Midbrain (tissue), 1 donor: ENCODE measurements at regions not wholly inside any gene's neighbourhood (a gene's known extent, or its start where the extent isn't known, plus 50 kb on each side); places are given as distances from the start of the nearest gene placed in this dataset.
A peak's percentile ranks its signal among the peaks of the same experiment; 100 is the strongest.

Source experiments
- DNase-seq: peaks from one replicate; lab custom pipeline; 2025; lab: John Stamatoyannopoulos, UW

DNA sequence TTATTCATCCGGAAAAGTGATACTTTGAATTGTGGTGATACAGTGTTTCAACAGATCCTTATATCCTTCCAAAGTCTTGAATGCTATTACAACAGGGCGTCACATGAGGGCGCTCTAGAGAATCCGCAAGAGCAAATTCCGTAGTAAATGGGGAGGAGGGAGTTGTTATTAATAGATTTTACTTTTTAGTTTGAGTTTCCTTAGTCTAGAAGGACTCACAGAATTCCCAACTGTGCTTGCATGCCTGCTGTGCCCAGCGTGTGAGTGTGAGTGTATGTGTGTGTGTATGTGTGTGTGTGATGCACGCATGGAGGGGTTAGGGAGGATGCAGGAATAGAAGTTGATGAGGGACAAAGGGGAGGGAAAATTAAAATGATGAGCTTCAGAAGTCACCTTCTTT is 375.3 kb downstream of the C12orf75 start:
- DNase-seq = peak; percentile 63

DNA sequence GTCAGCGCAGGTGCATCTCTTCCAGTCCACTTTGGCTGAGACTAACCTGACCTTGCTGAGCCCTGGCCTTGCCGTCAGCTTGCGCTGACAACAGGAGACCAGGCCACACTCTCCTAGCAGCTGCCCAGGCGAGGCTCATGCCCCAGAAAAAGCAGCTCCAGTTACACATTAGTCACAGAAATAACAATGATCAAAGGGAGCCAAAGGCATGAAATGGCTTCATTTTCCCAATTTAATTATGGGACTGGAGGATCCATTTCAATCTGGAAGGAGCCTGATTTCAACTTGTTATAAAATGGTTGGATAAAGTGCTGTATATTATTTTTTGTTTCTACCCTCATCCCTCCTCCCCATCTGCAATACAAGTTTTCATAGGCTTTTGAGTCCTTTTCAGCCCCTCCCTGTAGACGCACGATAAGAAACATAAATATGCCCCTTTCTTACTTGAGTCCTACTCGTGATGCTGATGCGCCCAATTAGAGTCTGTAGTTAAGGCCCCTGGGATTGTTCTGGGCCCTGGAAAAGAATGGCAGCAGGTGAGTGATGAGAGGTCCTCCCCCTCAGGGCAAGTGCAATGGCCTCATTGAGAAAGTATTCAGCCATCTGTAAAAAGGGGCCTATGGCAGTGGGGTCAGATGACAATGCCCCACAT is 376.0 kb downstream of the C12orf75 start:
- DNase-seq = no peak

DNA sequence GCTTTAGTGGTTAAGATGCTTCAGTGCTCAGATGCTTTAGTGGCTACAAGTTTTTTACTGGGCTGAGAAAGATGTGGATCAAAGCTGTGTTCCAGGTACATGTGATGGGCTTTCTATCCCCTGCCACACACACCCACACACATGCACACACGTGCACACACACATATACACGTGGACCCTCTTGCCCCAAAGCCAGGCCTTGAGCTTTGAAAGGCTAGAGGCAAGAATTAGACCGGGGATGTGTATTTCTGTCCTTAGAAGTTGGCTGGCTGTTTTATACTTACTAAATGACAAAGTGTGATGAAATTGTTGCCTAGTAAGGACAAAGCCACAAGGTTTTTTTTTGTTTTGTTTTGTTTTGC is 376.5 kb downstream of the C12orf75 start:
- no peak for DNase-seq

DNA sequence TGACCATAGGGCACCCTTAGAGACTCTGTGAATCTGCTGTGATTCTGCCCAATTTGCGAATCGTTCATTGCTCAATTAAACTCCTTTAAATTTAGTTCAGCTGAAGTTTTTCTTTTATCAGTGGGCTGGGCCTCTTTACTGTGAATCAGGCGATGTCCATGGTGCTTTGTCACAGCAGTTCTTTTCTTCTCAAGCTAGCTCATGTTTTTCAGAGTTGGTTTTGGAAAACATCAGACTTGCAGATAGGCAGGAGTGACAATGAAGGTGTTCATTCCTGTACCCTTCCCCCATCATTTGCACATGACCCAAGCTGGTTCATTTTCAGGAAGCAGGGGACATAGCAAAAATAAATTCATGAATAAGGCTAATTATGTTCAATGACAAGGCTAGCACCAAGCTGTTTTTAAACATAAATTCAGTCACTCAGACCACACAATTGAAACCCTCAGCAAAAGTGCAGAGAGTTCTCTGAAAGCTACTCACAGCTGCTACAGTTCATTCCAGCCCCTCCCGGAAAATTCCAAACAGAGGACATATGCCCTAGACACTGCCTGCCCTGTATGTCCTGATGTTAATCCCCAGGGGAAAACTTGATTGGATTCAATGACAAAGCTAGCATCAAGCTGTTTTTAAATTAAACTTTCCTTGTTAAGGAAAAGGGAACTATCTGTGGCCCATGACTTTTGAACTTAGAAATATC is 383.3 kb downstream of the C12orf75 start:
- no peak for DNase-seq

DNA sequence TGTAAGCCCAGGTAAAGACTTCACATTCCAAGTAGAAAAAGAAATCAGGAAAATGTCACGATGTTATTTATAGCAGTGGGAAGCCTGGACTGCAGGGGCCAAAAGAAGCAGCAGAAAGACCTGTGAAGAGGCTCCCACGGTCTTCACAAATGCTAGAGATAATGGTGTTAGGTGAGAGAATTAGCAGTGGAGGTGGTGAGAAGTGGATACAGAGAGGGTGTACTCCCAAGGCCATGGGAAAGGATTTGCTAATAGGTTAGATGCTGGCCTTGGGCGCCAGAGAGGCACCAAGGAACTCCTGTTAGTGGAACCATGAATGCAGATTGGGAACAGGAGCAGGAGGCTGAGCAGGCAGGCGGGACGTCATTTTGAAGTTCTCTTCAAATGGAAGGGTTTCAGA is 386.1 kb downstream of the C12orf75 start:
- no peak for DNase-seq

DNA sequence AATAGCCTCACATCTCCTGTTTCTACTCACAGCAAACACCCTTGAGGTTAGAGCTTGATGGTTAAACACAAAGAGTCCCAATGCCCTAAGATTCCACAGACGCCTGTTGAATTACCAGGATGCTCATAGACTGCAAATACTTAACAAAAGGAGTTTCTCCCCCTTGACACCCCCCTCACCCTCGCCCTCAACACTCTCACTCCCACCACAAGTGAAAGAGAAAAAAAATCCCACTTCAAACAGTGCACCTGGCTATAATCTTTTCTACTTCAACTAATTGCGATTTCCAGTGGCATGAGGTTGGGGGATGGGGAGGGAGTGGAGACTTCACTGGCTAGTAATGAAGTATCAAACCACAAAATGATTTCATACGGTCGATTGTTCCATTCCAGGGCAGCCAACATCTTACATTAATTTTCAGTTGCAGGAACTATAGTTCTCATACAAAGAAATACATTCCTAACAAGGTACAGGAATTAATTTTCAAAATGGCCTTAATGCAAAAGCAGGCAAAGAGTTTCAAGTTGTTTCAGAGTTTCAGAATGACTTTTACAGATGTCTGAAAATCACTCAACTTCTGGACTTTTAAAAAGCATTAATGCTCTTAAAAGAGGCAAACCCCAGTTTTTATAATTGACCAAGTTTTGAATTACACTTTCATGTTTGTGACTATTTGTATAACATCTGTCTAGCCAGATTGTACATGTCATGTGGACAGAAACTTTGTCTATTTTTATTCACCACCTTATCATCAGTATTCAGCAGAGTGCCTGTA is 390.7 kb downstream of the C12orf75 start:
- no peak for DNase-seq

DNA sequence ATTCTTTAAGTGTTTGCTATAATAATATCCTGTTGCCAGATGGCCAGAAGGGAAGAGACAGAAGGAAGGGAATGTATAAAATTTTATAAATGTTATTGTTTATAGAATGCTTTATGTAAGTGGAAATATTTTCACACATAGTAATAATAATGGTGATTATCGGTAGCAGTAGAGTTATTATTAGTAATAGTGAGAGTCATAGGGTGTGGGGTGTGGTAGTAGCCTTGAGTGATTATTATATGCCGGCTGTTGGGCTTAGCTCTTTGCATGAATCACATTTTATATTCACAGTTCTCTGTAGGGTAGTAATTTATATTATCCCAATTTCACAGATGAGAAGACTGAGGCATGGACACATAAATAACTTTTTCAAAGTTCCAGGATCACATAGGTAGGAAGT is 391.4 kb downstream of the C12orf75 start:
- DNase-seq = no peak

DNA sequence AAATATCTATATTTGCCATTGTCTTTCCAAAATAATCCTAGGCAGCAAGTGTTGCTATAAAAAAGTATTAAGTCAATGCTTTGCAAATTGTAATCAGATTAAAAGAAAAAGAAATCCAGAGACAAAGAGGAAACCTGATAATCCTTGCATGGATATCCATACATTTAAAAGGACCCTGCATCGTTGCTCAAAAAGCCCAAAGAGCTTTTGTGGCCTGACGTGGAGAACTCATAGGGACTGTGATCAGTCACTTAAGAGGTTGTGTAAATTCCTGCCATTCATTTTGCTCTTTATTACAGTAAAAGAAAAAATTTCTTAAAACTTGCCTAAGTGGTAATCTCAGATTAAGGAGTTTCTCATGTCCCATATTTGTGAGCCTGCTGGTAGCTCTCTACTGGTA is 392.6 kb downstream of the C12orf75 start:
- no peak for DNase-seq

DNA sequence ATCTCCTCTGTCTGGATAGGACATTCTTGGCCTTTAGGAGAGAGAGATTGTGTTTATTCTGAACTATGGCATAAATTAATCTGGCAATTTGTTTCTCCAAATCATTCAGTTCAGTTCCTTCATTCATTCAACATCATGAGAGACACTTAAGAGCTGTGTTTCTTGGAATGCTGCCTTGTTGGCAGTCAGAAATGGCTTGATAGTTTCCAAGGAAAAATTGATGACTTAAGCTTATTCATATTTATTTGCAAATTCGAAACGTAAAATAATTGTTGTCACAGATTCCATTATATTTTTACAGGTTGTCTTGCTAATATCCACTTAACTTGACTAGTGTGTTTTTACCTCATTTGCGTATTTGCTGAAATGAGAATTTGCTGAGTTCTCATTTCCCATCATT is 393.0 kb downstream of the C12orf75 start:
- DNase-seq = no peak

DNA sequence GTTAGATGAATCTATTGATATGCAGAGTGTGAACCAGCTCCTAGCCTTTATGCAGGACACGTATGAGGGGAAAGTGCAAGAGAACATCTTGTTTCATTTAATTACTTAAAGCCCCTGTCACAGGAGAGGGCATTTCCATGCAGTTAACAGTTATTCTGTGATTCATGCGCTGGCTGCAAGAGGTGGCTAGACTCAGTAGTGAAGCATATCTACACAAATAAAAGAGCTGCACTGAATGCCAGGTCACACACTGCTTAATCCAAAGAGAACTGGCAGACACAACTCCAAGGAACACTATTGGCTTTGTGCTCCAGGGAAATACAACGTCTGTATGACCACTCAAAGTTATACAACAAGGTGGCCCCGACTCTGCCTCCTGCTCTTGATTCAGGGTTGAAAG is 394.1 kb downstream of the C12orf75 start:
- peak; percentile 74 for DNase-seq

DNA sequence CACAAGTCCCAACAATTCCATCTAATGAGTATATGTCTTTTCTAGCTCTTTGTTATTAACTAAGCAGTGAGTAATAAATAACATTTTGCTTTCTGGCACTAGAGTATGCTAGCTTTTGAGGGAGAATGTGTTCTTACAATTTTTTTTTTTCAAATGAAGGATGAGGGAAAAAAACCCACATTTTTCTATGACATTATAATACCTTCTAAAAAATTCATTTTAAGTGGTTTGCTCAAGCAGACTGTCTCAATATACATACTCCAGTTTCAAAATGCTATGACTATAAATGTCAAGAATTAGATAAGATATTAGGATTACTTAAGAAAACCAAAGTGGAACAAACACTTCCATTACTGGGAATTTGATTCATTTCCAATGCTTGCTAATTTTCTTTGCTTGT is 394.6 kb downstream of the C12orf75 start:
- no peak for DNase-seq

DNA sequence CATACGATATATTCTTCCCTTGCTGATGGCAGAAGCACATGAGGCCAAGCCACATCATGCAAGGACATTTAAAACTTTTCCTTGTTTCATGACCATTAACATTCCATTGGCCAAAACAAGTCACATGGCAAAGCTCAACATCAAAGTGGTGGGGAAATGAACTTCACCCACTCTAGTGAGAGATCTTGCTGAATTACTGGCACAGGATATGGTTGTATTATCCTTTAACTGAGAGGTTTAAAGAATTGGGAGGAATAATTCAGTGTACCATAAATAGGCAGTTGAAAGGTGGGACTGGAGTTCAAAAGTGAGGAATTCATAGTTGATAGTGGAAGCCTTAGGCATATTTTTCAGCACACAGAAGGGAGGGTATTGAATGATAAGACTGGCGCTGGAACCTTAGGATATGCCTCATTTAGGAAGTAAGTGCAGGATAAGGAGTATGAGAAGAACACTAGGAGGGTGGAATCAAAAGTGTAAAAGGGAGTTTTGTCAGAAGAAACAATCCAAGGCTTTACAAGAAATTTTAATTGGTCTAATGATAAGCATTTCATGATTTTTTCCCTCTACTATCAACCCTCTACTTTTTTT is 398.8 kb downstream of the C12orf75 start:
- DNase-seq = no peak

DNA sequence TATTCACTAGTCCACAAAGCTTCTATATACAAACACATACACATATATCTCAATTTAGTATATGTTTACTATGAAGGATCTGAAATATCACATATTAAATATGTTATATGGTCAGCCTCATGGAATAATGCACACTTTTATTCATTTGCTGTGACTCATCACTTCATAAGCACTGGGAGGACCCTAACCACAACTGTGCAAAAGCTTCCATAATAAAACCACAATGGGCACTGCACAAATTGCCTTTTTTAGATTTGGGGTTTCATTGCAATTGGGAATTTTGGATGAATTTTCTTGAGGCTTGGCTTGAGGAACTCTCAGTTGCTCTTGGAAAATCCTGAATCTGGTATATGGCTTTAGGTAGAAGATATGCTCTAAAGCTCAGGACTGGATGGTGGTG is 399.4 kb downstream of the C12orf75 start:
- DNase-seq = no peak

DNA sequence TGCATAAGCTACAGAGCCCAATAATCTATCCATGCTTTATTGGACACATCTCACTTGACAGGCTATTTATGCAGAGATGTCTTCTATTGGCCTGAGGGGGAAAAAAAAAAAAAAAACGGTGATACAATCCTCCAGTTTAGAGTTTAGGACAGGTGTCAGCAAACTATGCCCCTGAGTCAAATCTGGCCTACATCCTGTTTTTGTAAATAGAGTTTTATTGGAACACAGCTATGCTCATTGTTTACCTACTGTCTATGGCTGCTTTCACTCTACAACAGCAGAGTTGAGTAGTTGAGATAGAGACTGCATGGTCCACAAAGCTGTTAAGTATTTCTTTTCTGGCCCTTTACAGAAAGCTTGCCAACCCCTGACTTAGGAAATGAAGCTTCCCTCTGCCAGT is 403.1 kb downstream of the C12orf75 start:
- no peak for DNase-seq

DNA sequence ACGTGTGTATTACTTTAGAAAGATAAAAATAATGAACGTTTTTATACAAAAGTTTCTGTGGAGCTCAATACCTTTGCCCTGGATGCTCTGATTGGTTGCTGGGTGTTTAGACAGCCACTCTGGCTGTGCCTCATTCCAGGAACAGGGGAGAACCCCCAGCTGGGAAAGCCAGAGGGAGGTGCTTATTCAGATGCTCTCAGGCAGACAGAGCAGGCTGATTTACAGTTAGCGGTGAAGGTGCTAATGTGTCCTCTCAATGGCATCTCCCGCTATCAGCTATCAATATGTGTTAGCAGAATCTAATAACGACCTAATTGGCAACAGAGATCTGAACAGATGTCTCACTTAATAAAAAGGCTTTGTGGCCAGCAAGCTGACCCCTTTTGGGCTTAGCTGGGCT is 402.3 kb downstream of the NUAK1 start:
- DNase-seq = no peak

DNA sequence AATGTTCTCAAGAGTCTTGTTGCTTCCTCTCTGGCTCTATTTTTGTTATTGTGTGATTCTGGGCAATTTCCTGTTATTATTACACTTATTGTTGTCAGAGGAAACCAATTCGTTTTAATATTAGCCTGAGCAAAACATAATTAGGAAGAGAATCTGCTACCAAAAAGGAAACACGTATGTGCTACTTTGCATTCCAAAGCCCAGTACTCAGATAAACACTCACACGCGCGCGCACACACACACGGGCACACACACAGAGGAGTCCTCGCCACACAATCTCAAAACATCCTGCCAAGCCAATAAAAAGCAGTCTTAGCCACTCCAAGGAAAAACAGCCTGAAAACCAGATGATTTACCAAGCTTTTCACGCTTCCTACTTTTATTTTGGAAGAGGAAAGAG is 400.7 kb downstream of the NUAK1 start:
- no peak for DNase-seq

DNA sequence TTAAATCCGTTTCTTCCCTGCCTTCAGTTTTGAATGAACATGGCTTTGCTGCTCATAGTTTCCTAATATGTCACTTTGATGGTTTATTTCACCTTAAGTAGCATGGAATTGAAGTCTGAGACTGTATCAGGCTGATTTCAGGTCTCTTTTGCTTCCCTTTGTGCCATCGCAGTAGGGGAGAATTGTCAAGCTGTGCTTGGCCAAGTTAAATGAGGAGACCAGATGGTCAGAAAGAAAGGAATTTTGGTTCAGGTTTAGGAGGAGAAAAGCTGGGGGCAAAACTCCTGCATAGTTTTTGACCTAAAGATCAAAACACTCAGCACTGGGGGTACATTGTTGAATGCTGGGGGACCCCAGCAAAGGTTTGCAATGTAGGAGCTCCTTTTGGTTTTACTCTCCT is 398.4 kb downstream of the NUAK1 start:
- DNase-seq = no peak

DNA sequence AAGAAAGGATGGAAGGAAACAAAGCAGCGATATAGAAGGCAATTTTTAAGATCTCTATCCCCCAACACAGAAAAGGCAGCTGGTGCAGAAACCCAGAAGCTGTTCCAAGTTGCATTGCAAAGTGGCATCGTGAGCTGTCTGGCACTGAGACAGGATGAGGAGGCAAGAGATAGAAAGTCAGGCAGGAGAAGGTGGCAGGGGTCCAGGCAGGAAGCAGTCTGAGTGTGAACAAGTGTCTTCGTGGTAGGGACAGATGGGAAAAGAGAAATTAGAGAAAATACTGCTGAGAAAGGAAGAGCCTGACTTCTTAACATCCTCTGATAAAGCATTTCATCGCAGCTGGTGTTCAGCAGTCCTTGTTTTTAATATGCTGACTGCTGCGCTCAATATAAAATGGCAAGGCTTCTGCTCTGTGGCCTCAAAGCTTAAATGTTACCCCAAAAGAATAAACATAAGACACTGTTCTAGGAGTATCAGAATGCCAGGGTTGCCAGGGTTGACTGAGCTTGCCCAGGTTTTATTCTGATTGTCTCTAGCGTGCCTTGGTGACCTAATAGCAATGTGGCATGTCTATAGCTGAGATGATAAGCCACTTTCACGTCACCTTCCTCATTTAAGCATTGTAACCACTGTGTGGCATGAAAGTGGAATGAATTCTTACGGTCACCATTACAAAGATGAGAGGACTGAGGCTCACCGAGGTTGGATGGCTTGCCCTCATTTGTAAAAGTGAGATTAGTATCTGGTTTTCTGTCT is 397.6 kb downstream of the NUAK1 start:
- peak; percentile 23 for DNase-seq

DNA sequence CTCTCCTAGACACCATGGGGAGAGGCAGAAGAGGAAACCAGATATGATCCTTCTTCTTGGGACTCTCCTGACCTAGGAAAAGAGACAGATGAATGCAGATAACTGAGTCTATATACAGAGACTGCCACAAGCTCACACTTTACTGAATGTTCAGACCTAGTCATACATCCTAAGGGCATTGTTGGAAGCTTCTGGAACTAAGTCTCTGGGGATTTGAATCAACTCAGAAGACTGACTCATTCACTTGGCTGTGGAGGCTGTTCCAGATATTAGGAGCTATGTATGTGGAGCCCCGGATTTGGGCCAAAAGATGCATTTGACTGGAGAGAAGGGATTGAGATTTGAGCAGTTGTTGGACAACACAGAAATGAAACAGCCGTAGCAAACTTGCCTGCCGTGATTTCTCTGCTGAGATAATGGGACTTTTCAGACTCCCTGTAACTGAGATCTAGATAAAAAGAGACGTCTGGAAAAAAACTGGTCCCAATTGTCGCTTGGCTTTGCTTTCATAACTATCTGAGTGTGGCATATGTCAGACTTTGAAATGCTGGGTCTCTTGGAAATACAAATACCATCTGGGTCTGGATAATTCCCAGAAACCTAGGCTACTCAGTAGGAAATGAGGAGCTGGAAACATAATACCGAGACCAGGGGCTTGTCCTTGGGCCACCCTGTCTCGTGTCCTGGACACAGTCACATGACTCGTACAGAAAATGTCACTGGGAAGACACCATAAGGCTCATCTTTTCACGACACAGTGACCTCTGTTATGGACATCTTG is 396.8 kb downstream of the NUAK1 start:
- no peak for DNase-seq

DNA sequence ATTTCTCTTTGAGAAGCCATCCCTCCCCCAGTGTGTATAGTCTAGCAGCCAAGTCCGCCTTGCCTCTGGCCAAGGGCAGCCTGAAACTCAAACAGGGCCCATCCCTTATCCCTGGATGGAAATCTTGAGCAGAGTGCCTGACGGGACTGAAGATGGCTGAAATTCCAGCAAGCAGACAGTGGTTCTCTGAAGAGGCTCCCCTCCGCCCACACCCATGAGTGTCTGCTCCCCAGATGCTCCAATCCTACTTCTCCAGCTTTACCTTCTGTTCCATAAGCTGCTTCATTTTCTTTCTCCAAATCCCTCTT is 396.2 kb downstream of the NUAK1 start:
- DNase-seq = no peak

DNA sequence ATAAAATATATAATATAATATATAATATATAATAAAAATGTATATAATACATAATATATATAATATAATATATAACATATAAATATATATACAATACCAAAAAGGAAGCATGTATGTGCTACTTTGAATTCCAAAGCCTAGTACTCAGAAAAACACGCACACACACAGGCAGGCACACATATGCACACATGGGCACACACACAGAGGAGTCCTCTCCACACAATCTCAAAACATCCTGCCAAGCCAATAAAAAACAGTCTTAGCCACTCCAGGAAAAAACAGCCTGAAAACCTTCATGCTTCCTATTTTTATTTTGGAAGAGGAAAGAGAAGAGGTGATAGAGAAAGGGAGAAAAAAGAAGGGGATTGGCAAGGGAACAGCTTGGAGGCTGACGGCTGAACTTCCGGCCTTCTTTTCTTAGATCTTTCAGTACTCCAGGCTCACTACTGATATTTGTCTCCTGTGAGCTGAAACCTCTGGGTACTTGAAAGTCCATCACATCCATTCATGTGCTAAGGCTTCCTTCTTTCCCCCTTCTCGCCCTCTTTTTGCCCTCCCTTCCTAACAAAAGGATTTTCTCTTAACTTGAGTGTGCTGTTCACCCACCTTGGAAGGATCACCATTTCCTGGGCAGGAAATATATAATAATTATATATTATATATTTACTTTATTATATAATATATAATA is 394.2 kb downstream of the NUAK1 start:
- no peak for DNase-seq
